Spleen (tissue), 11 donors: ENCODE measurements at regions not wholly inside any gene's neighbourhood (a gene's known extent, or its start where the extent isn't known, plus 50 kb on each side); places are given as distances from the start of the nearest gene placed in this dataset.
A peak's percentile ranks its signal among the peaks of the same experiment; 100 is the strongest.
"Not testable (repeated sequence)": the region's sequence is repeated elsewhere in the genome, so short reads cannot be mapped to it uniquely, and the experiment has no call there.

ENCODE experiments used
- DNase-seq: peaks from one replicate; pipeline ENCODE4 v3.0.0-alpha.2; 2020
- H3K27ac ChIP-seq, 8 donors: fragments of 200-600 bp; sonication (generic) in 7 of 8; 1 replicate in 4 of 8; 2 replicates in 4 of 8; pipeline versions ENCODE4 v1.5.0 to v1.8.0; 2016 to 2021; ENCODE audit warnings: inconsistent platforms in 4 of 8, mild to moderate bottlenecking in 4 of 8, moderate library complexity in 1 of 8
- H3K27me3 ChIP-seq, 7 donors: fragments of 200-600 bp; sonication (generic) in 6 of 7; replicated peaks in 1 of 7; 1 replicate in 4 of 7; 2 replicates in 3 of 7; pipeline versions ENCODE4 v1.5.0 to v1.8.0; 2016 to 2021; ENCODE audit warnings: inconsistent platforms in 3 of 7, mild to moderate bottlenecking in 1 of 7
- H3K36me3 ChIP-seq, 6 donors: fragments of 200-600 bp; sonication (generic) in 5 of 6; 1 replicate in 4 of 6; 2 replicates in 2 of 6; pipeline versions ENCODE4 v1.5.0 to v1.8.0; 2016 to 2021; ENCODE audit warnings: inconsistent platforms in 2 of 6
- H3K4me1 ChIP-seq, 6 donors: fragments of 200-600 bp; sonication (generic) in 5 of 6; 1 replicate in 3 of 6; 2 replicates in 3 of 6; pipeline versions ENCODE4 v1.5.0 to v1.8.0; 2016 to 2021; ENCODE audit warnings: inconsistent platforms in 3 of 6
- H3K4me3 ChIP-seq, 8 donors: fragments of 200-600 bp; sonication (generic) in 7 of 8; 1 replicate in 4 of 8; 2 replicates in 4 of 8; pipeline versions ENCODE4 v1.5.0 to v1.8.0; 2016 to 2021; ENCODE audit warnings: inconsistent platforms in 4 of 8, mild to moderate bottlenecking in 4 of 8, moderate library complexity in 2 of 8
- H3K9me3 ChIP-seq, 8 donors: fragments of 200-600 bp; sonication (generic) in 7 of 8; 1 replicate in 4 of 8; 2 replicates in 4 of 8; pipeline versions ENCODE4 v1.5.0 to v1.8.0; 2016 to 2021; ENCODE audit warnings: inconsistent platforms in 4 of 8
- POLR2A ChIP-seq, 3 donors: fragments of 450-650 bp; IDR thresholded peaks; one replicate each; pipeline ENCODE4 v1.5.1; 2017; ENCODE audit warnings: antibody characterized with exemption in 3 of 3, mild to moderate bottlenecking in 1 of 3
- POLR2AphosphoS5 ChIP-seq, 3 donors: sonication (generic); formaldehyde crosslinking; IDR thresholded peaks; one replicate each; pipeline ENCODE4 v1.5.1; 2017; ENCODE audit warnings: antibody characterized with exemption in 3 of 3
- WGBS, 5 donors: extraction: QIAGEN DNeasy Blood & Tissue Kit in 3 of 5; methylation state at CpG; one replicate each; pipeline versions ENCODE4 v1.1.5 to v1.1.7; 2013 to 2018; 5-methylcytosine and 5-hydroxymethylcytosine counted together
- intact Hi-C: fragments of 100-400 bp; cut with DNase I; formaldehyde crosslinking; loops from one replicate; pipeline ENCODE4 v1.15.0; 2023; ENCODE audit warnings: low total_unique reads
- TF ChIP-seq, protein P1 (sequence below), 11 experiments: fragments of 200-600 bp in 7 of 11; fragments of 450-650 bp in 4 of 11; sonication (generic) in 4 of 11; IDR thresholded peaks in 8 of 11; conservative IDR thresholded peaks in 3 of 11; 1 replicate in 7 of 11; 2 replicates in 4 of 11; pipeline versions ENCODE4 v1.4.0 to v1.8.0; 2016 to 2021; ENCODE audit warnings: antibody characterized with exemption in 11 of 11, inconsistent platforms in 4 of 11, mild to moderate bottlenecking in 1 of 11
- donor health status: healthy with polysubstance abuse.
- donor health status: DM: no; HTN: no; CAD: no; lungs with moderate emphysema.
- donor health status: DM: no; HTN: no; CAD: no.
- donor health status: Bipolar disorder and iron deficiency.
- donor health status: healthy.
- donor health status: DM: no; HTN: no; CAD: no.
- donor health status: DM: yes; HTN: yes; CAD: no.

DNA sequence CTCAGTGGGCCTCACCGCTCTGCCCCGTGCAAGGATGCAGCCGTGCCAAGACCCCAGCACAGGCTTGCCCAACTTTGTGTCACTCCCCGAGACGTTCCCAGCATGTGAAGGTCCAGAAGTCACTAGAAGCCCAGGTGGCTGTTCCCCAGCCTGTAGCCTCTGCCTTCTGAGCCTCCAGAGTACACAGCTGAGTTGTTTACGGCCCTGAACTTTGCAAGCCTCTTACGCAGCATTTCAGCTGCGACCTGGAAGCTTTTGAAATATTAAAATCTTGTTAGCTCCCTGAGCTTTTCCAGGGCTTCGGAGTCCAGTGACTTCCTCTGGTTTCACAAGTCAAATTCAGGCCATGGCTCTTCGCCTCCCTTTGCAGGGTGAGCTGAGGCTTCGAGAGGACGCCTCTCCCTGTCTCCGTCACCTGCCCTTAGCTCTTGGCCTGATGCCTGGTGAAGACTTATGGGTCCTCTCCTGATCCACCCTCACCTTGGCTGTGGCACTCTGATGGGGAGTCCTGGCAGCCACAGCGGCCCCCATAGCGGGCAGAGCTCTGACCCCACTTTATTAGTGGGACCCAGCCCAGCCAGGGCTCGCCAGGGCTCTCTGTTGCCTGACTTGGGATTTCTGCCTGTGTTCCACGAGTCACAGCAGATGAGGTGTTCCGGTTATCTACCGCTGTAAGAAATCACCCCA is 76.5 kb upstream of the HPCAL1 start:
- Histone ChIP-seq H3K27ac (no peak overlapping the region), H3K4me3 (no peak overlapping the region), H3K9me3 (no peaks in the 10 kb centered on the region), H3K36me3 (no peaks in the 10 kb centered on the region), H3K27me3 (peaks cover 0 to 12% (median 0%) of the 10 kb centered on the region in 7 donors), H3K4me1 (peaks cover 0 to 6% (median 0%) of the 10 kb centered on the region in 6 donors)
- whole genome bisulfite sequencing, 5 donors: 86 to 95% (median 91%) methylated on average over 16 to 19 of the region's 19 CpGs
- TF ChIP-seq, protein P1, sequence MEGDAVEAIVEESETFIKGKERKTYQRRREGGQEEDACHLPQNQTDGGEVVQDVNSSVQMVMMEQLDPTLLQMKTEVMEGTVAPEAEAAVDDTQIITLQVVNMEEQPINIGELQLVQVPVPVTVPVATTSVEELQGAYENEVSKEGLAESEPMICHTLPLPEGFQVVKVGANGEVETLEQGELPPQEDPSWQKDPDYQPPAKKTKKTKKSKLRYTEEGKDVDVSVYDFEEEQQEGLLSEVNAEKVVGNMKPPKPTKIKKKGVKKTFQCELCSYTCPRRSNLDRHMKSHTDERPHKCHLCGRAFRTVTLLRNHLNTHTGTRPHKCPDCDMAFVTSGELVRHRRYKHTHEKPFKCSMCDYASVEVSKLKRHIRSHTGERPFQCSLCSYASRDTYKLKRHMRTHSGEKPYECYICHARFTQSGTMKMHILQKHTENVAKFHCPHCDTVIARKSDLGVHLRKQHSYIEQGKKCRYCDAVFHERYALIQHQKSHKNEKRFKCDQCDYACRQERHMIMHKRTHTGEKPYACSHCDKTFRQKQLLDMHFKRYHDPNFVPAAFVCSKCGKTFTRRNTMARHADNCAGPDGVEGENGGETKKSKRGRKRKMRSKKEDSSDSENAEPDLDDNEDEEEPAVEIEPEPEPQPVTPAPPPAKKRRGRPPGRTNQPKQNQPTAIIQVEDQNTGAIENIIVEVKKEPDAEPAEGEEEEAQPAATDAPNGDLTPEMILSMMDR (IDR thresholded peaks at IDR 0.05 in 8 of 11, conservative IDR thresholded peaks at IDR 0.05 in 3 of 11): no peak
- TF ChIP-seq POLR2AphosphoS5 (IDR thresholded peaks at IDR 0.05) (no peak), POLR2A (IDR thresholded peaks at IDR 0.05) (no peak)
- intact Hi-C loops: no loop called here
- DNase-seq: peak; percentile 58

DNA sequence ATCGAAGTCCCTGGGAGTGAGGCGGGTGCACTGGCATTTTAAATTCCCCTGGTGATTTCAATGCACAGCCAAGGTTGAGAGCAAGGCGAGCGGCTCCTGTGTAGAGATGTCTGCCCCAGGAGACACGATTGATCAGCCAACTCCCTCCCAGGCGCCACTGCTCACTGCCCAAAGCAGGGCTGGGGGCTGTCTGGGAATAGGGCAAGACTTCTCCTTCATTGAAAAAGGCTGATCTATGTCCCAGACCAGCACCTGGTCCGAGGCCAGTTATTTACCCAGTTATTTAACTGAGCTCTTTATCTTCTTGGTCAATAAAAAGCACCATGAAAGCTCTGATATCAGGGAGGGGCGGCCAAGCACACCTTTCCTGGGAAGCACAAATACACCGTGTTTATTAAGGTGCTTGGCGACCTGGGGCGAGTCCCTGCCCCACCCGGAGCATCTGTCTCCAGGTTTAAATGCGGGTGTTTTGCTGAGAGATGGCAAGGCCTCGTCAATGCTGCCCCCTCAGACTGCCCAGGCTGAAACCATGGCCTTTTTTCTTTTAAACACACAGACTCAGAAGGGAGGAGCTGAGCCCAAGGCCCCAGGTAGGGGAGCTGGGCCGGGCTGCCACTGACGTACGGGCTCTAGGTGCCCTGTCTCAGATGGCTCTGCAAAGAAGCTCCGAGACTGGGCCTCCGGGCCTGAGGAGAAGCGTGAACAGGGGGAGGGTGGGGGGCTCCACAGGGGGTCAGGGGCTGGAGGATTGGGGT is 73.9 kb upstream of the HPCAL1 start:
- no peaks in the 10 kb centered on the region for H3K9me3 ChIP-seq
- H3K4me1 ChIP-seq: peaks cover 0 to 4% (median 0%) of the 10 kb centered on the region in 6 donors
- no peak overlapping the region for H3K27ac ChIP-seq
- H3K36me3 ChIP-seq: no peaks in the 10 kb centered on the region
- TF ChIP-seq POLR2AphosphoS5 (IDR thresholded peaks at IDR 0.05): no peak
- TF ChIP-seq, protein P1 (IDR thresholded peaks at IDR 0.05 in 8 of 11, conservative IDR thresholded peaks at IDR 0.05 in 3 of 11): no peak
- DNase-seq: peak; percentile 38
- 87 to 91% (median 89%) methylated on average over 18 to 20 of the region's 20 CpGs for WGBS, 5 donors
- no peak overlapping the region for H3K4me3 ChIP-seq
- intact Hi-C loops: no loop called here
- H3K27me3 ChIP-seq: peaks cover 0 to 7% (median 0%) of the 10 kb centered on the region in 7 donors

DNA sequence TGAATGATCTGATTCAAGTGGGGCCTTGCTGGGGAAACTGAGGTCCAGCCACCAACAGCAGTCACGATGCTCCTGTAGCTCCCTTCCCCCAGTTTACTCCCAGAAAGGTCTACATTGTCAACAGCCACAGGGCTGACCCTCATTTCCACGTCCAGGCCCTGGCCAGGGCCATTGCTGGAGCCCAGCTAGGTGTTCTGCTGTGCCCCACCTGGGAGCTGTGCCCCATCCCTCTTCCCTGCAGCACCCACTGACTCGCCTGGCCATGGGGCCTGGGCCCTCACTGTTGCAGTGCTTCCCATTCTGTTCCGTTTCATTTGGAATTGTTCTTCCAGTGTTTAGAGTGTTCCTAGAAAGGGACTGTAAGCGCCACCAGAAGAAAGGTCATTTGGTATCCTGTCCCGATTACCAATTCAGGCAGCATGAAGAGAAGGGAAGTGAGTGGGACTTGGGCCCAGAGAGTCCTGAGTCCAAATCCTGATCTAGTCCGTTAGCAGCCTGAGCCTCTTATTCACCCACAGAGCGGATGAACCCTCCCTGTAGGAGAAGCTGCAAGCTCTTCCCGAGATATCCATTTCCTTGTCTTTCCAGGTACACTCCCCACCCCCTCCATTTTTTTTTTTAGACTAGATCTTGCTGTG is 73.1 kb upstream of the HPCAL1 start:
- Histone ChIP-seq H3K4me1 (peaks cover 0 to 4% (median 0%) of the 10 kb centered on the region in 6 donors), H3K4me3 (no peak overlapping the region), H3K9me3 (no peaks in the 10 kb centered on the region), H3K27me3 (peaks cover 0 to 7% (median 0%) of the 10 kb centered on the region in 7 donors), H3K36me3 (no peaks in the 10 kb centered on the region), H3K27ac (no peak overlapping the region)
- TF ChIP-seq, protein P1 (IDR thresholded peaks at IDR 0.05 in 8 of 11, conservative IDR thresholded peaks at IDR 0.05 in 3 of 11): no peak
- no peak for TF ChIP-seq POLR2A (IDR thresholded peaks at IDR 0.05)
- TF ChIP-seq POLR2AphosphoS5 (IDR thresholded peaks at IDR 0.05): no peak
- intact Hi-C loops: no loop called here
- peak; percentile 61 for DNase-seq
- WGBS, 5 donors: 72 to 83% (median 79%) methylated on average over 8 to 9 of the region's 9 CpGs

DNA sequence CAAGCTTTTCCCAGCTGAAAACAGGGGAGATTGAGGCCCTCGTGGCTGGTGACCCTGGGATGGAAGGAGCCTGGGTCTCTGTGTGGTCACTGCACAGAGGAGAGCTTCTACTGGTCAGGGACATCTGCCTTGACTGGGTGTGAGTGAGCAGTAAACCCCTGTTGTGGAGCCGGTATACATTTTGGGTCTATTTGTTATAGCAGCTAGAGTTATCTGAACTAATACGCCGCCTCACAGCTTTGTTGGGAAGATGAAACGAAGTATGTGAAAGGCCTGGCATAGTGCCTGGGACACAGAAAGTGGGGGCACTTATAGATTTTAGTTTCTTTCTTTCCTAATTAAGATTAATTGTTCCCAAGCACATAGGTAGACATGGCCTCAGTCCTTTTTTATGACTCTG is 72.2 kb upstream of the HPCAL1 start:
- Histone ChIP-seq H3K27me3 (peaks cover 0 to 10% (median 0%) of the 10 kb centered on the region in 7 donors), H3K4me1 (peaks cover 0 to 9% (median 0%) of the 10 kb centered on the region in 6 donors), H3K36me3 (no peaks in the 10 kb centered on the region), H3K4me3 (no peak overlapping the region), H3K27ac (no peak overlapping the region), H3K9me3 (no peaks in the 10 kb centered on the region)
- no peak for DNase-seq
- TF ChIP-seq, protein P1 (IDR thresholded peaks at IDR 0.05 in 8 of 11, conservative IDR thresholded peaks at IDR 0.05 in 3 of 11): no peak
- no peak for TF ChIP-seq POLR2A (IDR thresholded peaks at IDR 0.05)
- no peak for TF ChIP-seq POLR2AphosphoS5 (IDR thresholded peaks at IDR 0.05)
- WGBS, 5 donors: 76 to 97% (median 91%) methylated on average over 5 of the region's 5 CpGs
- intact Hi-C loops: no loop called here

DNA sequence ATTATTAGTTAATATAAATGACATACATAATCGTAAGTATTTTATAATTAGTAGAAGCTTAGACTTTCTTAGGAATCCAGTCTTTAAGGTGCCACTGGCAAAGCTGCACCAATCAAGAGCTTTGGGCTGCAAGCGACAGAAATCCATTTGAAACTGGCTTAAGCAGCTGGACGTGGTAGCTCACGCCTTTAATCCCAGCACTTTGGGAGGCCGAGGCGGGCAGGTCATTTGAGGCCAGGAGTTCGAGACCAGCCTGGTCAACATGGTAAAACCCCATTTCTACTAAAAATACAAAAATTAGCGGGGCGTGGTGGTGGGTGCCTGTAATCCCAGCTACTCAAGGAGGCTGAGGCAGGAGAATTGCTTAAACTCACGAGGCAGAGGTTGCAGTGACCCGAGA is 71.8 kb upstream of the HPCAL1 start:
- H3K36me3 ChIP-seq, H3K4me3 ChIP-seq, intact Hi-C loops, H3K27ac ChIP-seq, H3K4me1 ChIP-seq, H3K9me3 ChIP-seq: not testable (repeated sequence)
- H3K27me3 ChIP-seq: peaks cover 0 to 14% (median 0%) of the 10 kb centered on the region in 7 donors
- DNase-seq: peak; percentile 23
- 84 to 90% (median 88%) methylated on average over 11 of the region's 11 CpGs for WGBS, 5 donors
